ENCODE measurements at regions not wholly inside any gene's neighbourhood (a gene's known extent, or its start where the extent isn't known, plus 50 kb on each side); places are given as distances from the start of the nearest gene placed in this dataset.

DNA sequence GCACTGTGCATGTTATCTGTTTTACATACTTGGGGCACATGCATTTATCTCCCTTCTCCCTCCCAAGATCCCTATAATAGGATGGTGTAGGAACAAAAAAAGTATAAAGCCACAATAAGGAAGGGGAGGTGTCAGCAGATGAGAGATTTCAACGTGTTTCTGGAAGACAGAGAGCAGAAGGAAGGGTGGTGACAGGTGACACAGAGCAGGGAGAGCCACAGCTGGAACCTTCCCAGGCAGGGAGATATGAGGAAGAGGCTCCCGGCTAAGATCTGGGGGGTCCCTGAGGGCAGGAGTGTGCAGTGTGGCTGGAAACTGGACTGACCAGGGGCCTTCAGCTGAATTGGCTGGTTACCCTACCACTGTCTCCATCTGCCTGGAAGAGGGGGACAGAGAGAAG lies 107.4 kb downstream of the BCOR start:
- TF ChIP-seq, protein P1, sequence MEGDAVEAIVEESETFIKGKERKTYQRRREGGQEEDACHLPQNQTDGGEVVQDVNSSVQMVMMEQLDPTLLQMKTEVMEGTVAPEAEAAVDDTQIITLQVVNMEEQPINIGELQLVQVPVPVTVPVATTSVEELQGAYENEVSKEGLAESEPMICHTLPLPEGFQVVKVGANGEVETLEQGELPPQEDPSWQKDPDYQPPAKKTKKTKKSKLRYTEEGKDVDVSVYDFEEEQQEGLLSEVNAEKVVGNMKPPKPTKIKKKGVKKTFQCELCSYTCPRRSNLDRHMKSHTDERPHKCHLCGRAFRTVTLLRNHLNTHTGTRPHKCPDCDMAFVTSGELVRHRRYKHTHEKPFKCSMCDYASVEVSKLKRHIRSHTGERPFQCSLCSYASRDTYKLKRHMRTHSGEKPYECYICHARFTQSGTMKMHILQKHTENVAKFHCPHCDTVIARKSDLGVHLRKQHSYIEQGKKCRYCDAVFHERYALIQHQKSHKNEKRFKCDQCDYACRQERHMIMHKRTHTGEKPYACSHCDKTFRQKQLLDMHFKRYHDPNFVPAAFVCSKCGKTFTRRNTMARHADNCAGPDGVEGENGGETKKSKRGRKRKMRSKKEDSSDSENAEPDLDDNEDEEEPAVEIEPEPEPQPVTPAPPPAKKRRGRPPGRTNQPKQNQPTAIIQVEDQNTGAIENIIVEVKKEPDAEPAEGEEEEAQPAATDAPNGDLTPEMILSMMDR (IDR thresholded peaks at IDR 0.05; ENCODE audit: insufficient read depth, low read length, severe bottlenecking) = no peak
- no peak for DNase-seq (ENCODE audit: low read depth)
- Histone ChIP-seq H3K4me3 (ENCODE audit: low read depth, low read length) (no peak overlapping the region), H3K36me3 (ENCODE audit: control insufficient read depth, insufficient read depth, low read length) (no peaks in the 10 kb centered on the region), H3K27me3 (ENCODE audit: control insufficient read depth, insufficient read depth, low read length) (no peaks in the 10 kb centered on the region)
- FAIRE-seq = no peak

DNA sequence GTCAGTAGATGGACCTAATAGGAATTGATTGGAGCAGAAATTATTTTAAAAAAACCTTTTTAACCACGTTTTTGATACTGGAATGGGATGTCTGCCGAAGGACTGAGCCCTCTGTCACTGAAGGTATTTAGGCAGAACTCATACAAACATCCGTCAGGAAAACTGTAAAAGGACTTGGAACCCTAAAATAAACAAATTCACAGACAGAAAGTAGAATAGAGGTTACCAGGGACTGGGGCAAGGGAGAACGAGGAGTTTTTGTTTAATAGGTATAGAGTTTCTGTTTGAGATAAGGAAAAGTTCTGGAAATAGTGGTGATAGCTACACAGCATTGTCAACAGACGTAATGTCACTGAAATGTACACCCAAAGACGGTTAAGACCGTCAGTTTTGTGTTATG lies 105.5 kb downstream of the BCOR start:
- DNase-seq (ENCODE audit: low read depth) (no peak), FAIRE-seq (no peak)
- TF ChIP-seq, protein P1 (IDR thresholded peaks at IDR 0.05; ENCODE audit: insufficient read depth, low read length, severe bottlenecking) = no peak
- Histone ChIP-seq H3K4me3 (ENCODE audit: low read depth, low read length) (no peak overlapping the region), H3K36me3 (ENCODE audit: control insufficient read depth, insufficient read depth, low read length) (no peaks in the 10 kb centered on the region), H3K27me3 (ENCODE audit: control insufficient read depth, insufficient read depth, low read length) (no peaks in the 10 kb centered on the region)

DNA sequence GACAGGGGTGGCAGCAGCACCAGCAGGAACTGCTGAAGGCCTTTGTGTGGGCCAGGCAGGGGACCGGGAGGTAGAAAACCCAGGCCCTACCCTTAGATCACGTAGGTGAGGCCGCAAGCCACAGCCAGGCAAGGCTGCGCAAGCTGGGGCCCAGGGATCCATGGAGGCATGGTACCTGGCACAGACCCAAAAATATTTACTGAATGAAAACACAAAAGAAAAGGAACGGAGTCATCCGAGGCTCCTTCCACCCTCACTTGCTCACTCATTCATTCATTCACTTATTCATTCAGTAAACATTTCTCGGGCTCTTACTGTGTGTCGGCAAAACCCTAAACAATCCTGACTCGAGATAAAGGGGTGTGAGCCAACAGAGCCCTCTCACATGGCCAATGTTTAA lies 102.3 kb downstream of the BCOR start:
- no peak overlapping the region for H3K4me3 ChIP-seq (ENCODE audit: low read depth, low read length)
- no peaks in the 10 kb centered on the region for H3K27me3 ChIP-seq (ENCODE audit: control insufficient read depth, insufficient read depth, low read length)
- FAIRE-seq (no peak), DNase-seq (ENCODE audit: low read depth) (peak; percentile 44)
- TF ChIP-seq, protein P1 (IDR thresholded peaks at IDR 0.05; ENCODE audit: insufficient read depth, low read length, severe bottlenecking) = no peak
- no peaks in the 10 kb centered on the region for H3K36me3 ChIP-seq (ENCODE audit: control insufficient read depth, insufficient read depth, low read length)

DNA sequence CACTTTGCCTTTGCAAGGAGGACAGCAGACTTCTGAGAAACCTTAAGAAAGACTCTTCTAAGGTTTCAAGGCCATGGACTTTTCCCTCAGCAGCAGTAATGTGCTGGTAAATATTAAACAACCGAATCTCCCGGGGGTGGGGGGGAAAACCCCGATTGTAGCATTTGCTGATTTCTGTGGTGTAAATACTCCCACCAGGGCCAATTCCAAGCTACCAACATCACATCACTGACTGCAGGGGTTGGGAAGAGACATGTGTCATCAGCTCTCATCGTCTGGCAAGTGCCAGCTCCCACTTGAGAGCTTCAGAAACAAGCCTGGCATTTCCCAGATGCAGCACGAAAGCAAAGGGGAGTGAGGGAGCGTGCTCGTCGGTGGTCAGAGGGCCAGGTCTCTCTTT lies 101.2 kb downstream of the BCOR start:
- DNase-seq (ENCODE audit: low read depth) = no peak
- no peak overlapping the region for H3K4me3 ChIP-seq (ENCODE audit: low read depth, low read length)
- no peaks in the 10 kb centered on the region for H3K27me3 ChIP-seq (ENCODE audit: control insufficient read depth, insufficient read depth, low read length)
- no peaks in the 10 kb centered on the region for H3K36me3 ChIP-seq (ENCODE audit: control insufficient read depth, insufficient read depth, low read length)
- no peak for FAIRE-seq
- TF ChIP-seq, protein P1 (IDR thresholded peaks at IDR 0.05; ENCODE audit: insufficient read depth, low read length, severe bottlenecking) = no peak

DNA sequence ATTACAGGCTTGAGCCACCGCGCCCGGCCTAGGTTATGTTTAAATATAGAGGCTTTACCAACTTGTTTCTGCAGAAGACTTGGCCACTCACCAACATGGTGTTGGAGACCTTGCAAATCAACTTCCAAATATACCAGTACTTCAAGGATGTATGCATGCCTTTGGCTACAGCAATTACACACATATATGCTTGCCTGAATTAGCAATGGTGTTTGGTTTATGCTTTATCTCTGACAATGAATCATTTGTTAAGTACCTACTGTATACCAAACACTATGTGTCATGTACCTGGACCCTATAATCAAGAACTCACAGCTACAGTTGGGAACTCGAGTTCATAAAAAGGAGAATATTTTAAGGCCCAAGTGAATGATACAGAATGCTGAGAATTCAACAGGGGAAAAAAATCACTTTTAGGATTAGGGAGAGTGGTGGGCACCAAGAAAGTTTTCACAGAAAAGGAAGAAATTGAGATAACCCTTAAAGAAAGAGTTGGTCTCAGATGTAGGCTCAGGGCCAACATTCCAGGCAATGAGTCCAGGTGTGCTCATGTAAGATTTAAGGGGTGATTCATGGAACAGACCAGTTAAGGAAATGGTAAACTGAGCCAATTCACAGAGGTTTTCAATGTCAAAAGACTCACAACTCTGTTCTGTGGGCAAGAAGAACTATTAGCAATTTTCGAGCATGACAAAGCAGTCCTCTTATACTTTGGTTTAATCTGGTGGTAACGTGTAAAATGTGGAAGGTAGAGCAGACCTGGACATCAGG lies 98.9 kb downstream of the BCOR start:
- DNase-seq (ENCODE audit: low read depth) (peak; percentile 87), FAIRE-seq (no peak)
- Histone ChIP-seq H3K27me3 (ENCODE audit: control insufficient read depth, insufficient read depth, low read length) (no peaks in the 10 kb centered on the region), H3K36me3 (ENCODE audit: control insufficient read depth, insufficient read depth, low read length) (no peaks in the 10 kb centered on the region), H3K4me3 (ENCODE audit: low read depth, low read length) (no peak overlapping the region)
- TF ChIP-seq, protein P1 (IDR thresholded peaks at IDR 0.05; ENCODE audit: insufficient read depth, low read length, severe bottlenecking) = no peak
